HCT116 (cell line): ENCODE measurements at regions not wholly inside any gene's neighbourhood (a gene's known extent, or its start where the extent isn't known, plus 50 kb on each side); places are given as distances from the start of the nearest gene placed in this dataset.

Experiments used
- ATAC-seq: fragments of 200-7000 bp; cut with Tn5 transposase; 2 replicates; pipeline ENCODE4 v1.9.1; 2020; ENCODE audit warnings: mild to moderate bottlenecking, moderate library complexity
- BruUV-seq: library from RNA; stranded (reverse); fragments of 400-500 nt; replicated peaks from 2 replicates; lab custom pipeline; 2021; lab: Mats Ljungman, UMichigan
- CTCF ChIA-PET: fragments of 300-600 bp; sonication (Branson Sonifier 250); formaldehyde crosslinking; loops from one replicate; lab custom pipeline; 2021; ENCODE audit warnings: antibody characterized with exemption; lab: Charles Lee
- POLR2A ChIA-PET: fragments of 300-600, 350-600 bp; sonication (Branson Sonifier 250); formaldehyde crosslinking; loops from one replicate; lab custom pipeline; 2021; ENCODE audit warnings: antibody characterized with exemption; lab: Charles Lee
- RAD21 ChIA-PET, 2 experiments: fragments of 300-600 bp; sonication (Branson Sonifier 250); formaldehyde crosslinking; loops; one replicate each; lab custom pipeline; 2023; ENCODE audit warnings: low total read pairs in 2 of 2; ENCODE audit not compliant: uncharacterized antibody in 2 of 2, unreplicated experiment in 2 of 2, low non-redundant PET in 1 of 2; lab: Charles Lee
- DNase-seq: peaks from one replicate; pipeline ENCODE4 v3.0.0-alpha.2; 2010; ENCODE audit warnings: low read depth, low spot score
- H2AFZ ChIP-seq: fragments of 200-600 bp; shearing (Covaris generic), sonication (generic); 2 replicates; pipeline ENCODE4 v1.6.1; 2017; ENCODE audit warnings: low read depth, mixed run types, mixed read lengths, antibody characterized with exemption, low read length; ENCODE audit not compliant: poor library complexity, severe bottlenecking
- H3K27ac ChIP-seq: 2 replicates; pipeline ENCODE4 v1.5.1; 2012; ENCODE audit warnings: low read depth, low read length
- H3K27me3 ChIP-seq: fragments of 200-600 bp; sonication (generic); 2 replicates; pipeline ENCODE4 v1.6.1; 2016; ENCODE audit warnings: mixed run types, low read length, mixed read lengths; ENCODE audit not compliant: insufficient read depth
- H3K36me3 ChIP-seq, 2 experiments: fragments of 200-500 bp in 1 of 2; fragments of 200-600 bp in 1 of 2; sonication (Bioruptor generic) in 1 of 2; sonication (generic) in 1 of 2; 2 replicates each; pipeline versions ENCODE4 v1.5.1 to v1.6.1; 2014 to 2016; ENCODE audit warnings: low read length in 2 of 2, inconsistent platforms in 1 of 2, mixed read lengths in 1 of 2, mixed run types in 1 of 2; ENCODE audit not compliant: insufficient read depth in 2 of 2, control insufficient read depth in 1 of 2
- H3K4me1 ChIP-seq, 2 experiments: fragments of 200-600 bp in 1 of 2; sonication (generic) in 1 of 2; 2 replicates each; pipeline versions ENCODE4 v1.5.1 to v1.6.1; 2012 to 2017; ENCODE audit warnings: low read length in 2 of 2, inconsistent platforms in 1 of 2, mild to moderate bottlenecking in 1 of 2, mixed read lengths in 1 of 2, mixed run types in 1 of 2, moderate library complexity in 1 of 2; ENCODE audit not compliant: insufficient read depth in 2 of 2, control insufficient read depth in 1 of 2
- H3K4me2 ChIP-seq: fragments of 200-600 bp; sonication (generic); 2 replicates; pipeline ENCODE4 v1.6.1; 2017; ENCODE audit warnings: mixed run types, low read length, mixed read lengths
- H3K4me3 ChIP-seq, 2 experiments: fragments of 200-600 bp in 1 of 2; sonication (generic) in 1 of 2; replicated peaks in 1 of 2; 2 replicates each; pipeline ENCODE4 v1.5.1; 2011 to 2016; ENCODE audit warnings: low read length in 2 of 2, control low read depth in 1 of 2, low read depth in 1 of 2, mild to moderate bottlenecking in 1 of 2, mixed read lengths in 1 of 2, mixed run types in 1 of 2
- H3K79me2 ChIP-seq: fragments of 200-600 bp; sonication (generic); 2 replicates; pipeline ENCODE4 v1.6.1; 2017; ENCODE audit warnings: mild to moderate bottlenecking, mixed run types, low read length, moderate library complexity, mixed read lengths; ENCODE audit not compliant: insufficient read depth
- H3K9ac ChIP-seq: fragments of 200-600 bp; sonication (generic); 2 replicates; pipeline ENCODE4 v1.6.1; 2016; ENCODE audit warnings: low read length, mixed read lengths
- H3K9me2 ChIP-seq: fragments of 200-600 bp; sonication (generic), shearing (Covaris generic); 2 replicates; pipeline ENCODE4 v1.6.1; 2017; ENCODE audit warnings: mixed run types, mild to moderate bottlenecking, moderate library complexity; ENCODE audit not compliant: insufficient read depth
- H3K9me3 ChIP-seq, 2 experiments: fragments of 200-500 bp in 1 of 2; fragments of 200-600 bp in 1 of 2; sonication (Bioruptor generic) in 1 of 2; sonication (generic) in 1 of 2; 2 replicates each; pipeline ENCODE4 v1.6.1; 2014 to 2017; ENCODE audit warnings: low read length in 2 of 2, mixed read lengths in 2 of 2, inconsistent platforms in 1 of 2, low read depth in 1 of 2, mild to moderate bottlenecking in 1 of 2, mixed run types in 1 of 2, moderate library complexity in 1 of 2; ENCODE audit not compliant: control insufficient read depth in 1 of 2, insufficient read depth in 1 of 2
- H4K20me1 ChIP-seq: fragments of 200-600 bp; sonication (generic), shearing (Covaris generic); 2 replicates; pipeline ENCODE4 v1.6.1; 2017; ENCODE audit warnings: mixed run types, mild to moderate bottlenecking, moderate library complexity; ENCODE audit not compliant: insufficient read depth
- CBX3 ChIP-seq: IDR thresholded peaks from 2 replicates; pipeline ENCODE4 v1.6.1; 2012; ENCODE audit warnings: low read depth
- EGR1 ChIP-seq: IDR thresholded peaks from 2 replicates; pipeline ENCODE4 v1.6.1; 2012; ENCODE audit warnings: low read depth
- EZH2 ChIP-seq: fragments of 200-600 bp; sonication (generic); IDR thresholded peaks from 2 replicates; pipeline ENCODE4 v1.6.1; 2017; ENCODE audit warnings: antibody characterized with exemption, mixed run types
- FOSL1 ChIP-seq: IDR thresholded peaks from 2 replicates; pipeline ENCODE4 v1.6.1; 2012; ENCODE audit warnings: low read depth
- MAX ChIP-seq: IDR thresholded peaks from 2 replicates; pipeline ENCODE4 v1.6.1; 2012
- REST ChIP-seq: IDR thresholded peaks from 2 replicates; pipeline ENCODE4 v1.6.1; 2012; ENCODE audit warnings: low read depth
- SIN3A ChIP-seq: IDR thresholded peaks from 2 replicates; pipeline ENCODE4 v1.6.1; 2012; ENCODE audit warnings: low read depth
- SP1 ChIP-seq: IDR thresholded peaks from 2 replicates; pipeline ENCODE4 v1.6.1; 2012; ENCODE audit warnings: low read depth
- TCF7L2 ChIP-seq: IDR thresholded peaks from 2 replicates; pipeline ENCODE4 v1.7.0; 2011; ENCODE audit warnings: borderline replicate concordance, inconsistent platforms; ENCODE audit not compliant: insufficient read depth, insufficient read length; ENCODE audit errors: extremely low read depth
- ZBTB33 ChIP-seq: IDR thresholded peaks from 2 replicates; pipeline ENCODE4 v1.6.1; 2011; ENCODE audit warnings: mild to moderate bottlenecking, low read length, moderate library complexity; ENCODE audit not compliant: insufficient replicate concordance; ENCODE audit errors: extremely low read depth
- ZNF274 ChIP-seq: fragments of 200-500 bp; sonication (Bioruptor generic); IDR thresholded peaks from 2 replicates; pipeline ENCODE4 v1.6.1; 2014; ENCODE audit warnings: mild to moderate bottlenecking, low read depth, low read length, inconsistent platforms
- intact Hi-C: fragments of 100-400 bp; cut with micrococcal nuclease; formaldehyde crosslinking; loops from 2 replicates; pipeline ENCODE4 v1.10.0; 2022

GRCh38 chr3:34619990-34620389 is 821.6 kb downstream of the PDCD6IP start:
- H3K27me3 ChIP-seq: no peaks in the 10 kb centered on the region
- no TSS peak for BruUV-seq
- no peaks in the 10 kb centered on the region for H3K9me2 ChIP-seq
- no peak overlapping the region for H3K27ac ChIP-seq
- DNase-seq (no peak), ATAC-seq (no peak)
- H4K20me1 ChIP-seq: no peaks in the 10 kb centered on the region
- no peaks in the 10 kb centered on the region for H3K4me1 ChIP-seq
- H3K4me3 ChIP-seq: no peak overlapping the region
- H2AFZ ChIP-seq: no peak overlapping the region
- no peak overlapping the region for H3K9ac ChIP-seq
- TF ChIP-seq REST: no peak
- no peak for TF ChIP-seq SIN3A
- TF ChIP-seq FOSL1: no peak
- TF ChIP-seq EGR1: no peak
- no peak for TF ChIP-seq EZH2
- TF ChIP-seq ZNF274: no peak
- TF ChIP-seq ZBTB33: no peak
- TF ChIP-seq CBX3: no peak
- TF ChIP-seq MAX: no peak
- TF ChIP-seq TCF7L2: no peak
- no peak for TF ChIP-seq SP1
- H3K79me2 ChIP-seq: no peaks in the 10 kb centered on the region
- ChIA-PET RAD21 (no interaction called here), CTCF (no interaction called here), POLR2A (no interaction called here)
- H3K36me3 ChIP-seq: no peaks in the 10 kb centered on the region
- no peak overlapping the region for H3K4me2 ChIP-seq
- H3K9me3 ChIP-seq: peaks cover 0 to 5% of the 10 kb centered on the region in 2 experiments; a peak in 2 of 4 replicates
- intact Hi-C loops: no loop called here
